ENCODE measurements at regions not wholly inside any gene's neighbourhood (a gene's known extent, or its start where the extent isn't known, plus 50 kb on each side); places are given as distances from the start of the nearest gene placed in this dataset.

DNA sequence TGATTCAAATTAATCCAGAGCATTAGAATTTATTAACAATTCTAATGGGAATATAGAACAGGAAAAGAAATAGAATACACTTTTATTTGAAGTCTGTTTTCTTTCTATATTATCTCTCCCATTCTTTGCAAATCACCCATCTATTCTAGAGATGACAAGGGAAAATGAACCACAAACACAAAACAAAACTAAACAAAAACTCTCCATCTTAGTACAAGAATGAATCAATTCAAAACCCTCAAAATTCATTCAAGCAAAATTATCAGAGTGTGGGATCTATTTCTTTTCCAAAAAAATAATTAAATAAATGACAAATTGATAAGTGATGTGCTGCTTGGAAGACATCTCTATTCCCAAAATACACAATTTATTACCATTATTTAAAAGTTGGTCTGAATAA, 400.1 kb upstream of the NWD2 start:
- no peak for TF ChIP-seq CTCF (IDR thresholded peaks at IDR 0.05)
- TF ChIP-seq EP300 (IDR thresholded peaks at IDR 0.05): no peak
- no peak for TF ChIP-seq POLR2A (IDR thresholded peaks at IDR 0.05)
- no peak for TF ChIP-seq POLR2AphosphoS5 (IDR thresholded peaks at IDR 0.05)

All from stomach (tissue), 4 donors.